ENCODE measurements at regions not wholly inside any gene's neighbourhood (a gene's known extent, or its start where the extent isn't known, plus 50 kb on each side); places are given as distances from the start of the nearest gene placed in this dataset.

GRCh38 chr10:118496525-118496924 lies 98.9 kb downstream of the PRLHR start:
- TF ChIP-seq CTCF (conservative IDR thresholded peaks at IDR 0.05) (no peak), EZH2 (IDR thresholded peaks at IDR 0.05; ENCODE audit: low read depth) (no peak)
